A549 (cell line): ENCODE measurements at regions not wholly inside any gene's neighbourhood (a gene's known extent, or its start where the extent isn't known, plus 50 kb on each side); places are given as distances from the start of the nearest gene placed in this dataset.

Experiments
- ATAC-seq, 2 experiments: fragments of 200-7000 bp in 1 of 2; fragments of >200 bp in 1 of 2; cut with Nextera tagmentation in 1 of 2; cut with Tn5 transposase in 1 of 2; 3 replicates each; pipeline versions ENCODE4 v1.8.0 to v1.9.1; 2018 to 2020; ENCODE audit warnings: mild to moderate bottlenecking in 1 of 2, moderate library complexity in 1 of 2
- CTCF ChIA-PET: fragments of 300-600 bp; sonication (Branson Sonifier 250); formaldehyde crosslinking; extraction: SDS; loops from one replicate; lab custom pipeline; 2021; ENCODE audit warnings: antibody characterized with exemption, inconsistent platforms; lab: Yijun Ruan, JAX
- POLR2A ChIA-PET: fragments of 350-600 bp; formaldehyde crosslinking; extraction: SDS; loops from one replicate; lab custom pipeline; 2021; ENCODE audit warnings: antibody characterized with exemption, inconsistent platforms; lab: Yijun Ruan, JAX
- DNase-seq, 2 experiments: peaks; one replicate each; pipeline versions ENCODE4 v3.0.0 to v3.0.0-alpha.2; 2011 to 2016; ENCODE audit warnings: low read depth in 1 of 2, low spot score in 1 of 2
- FAIRE-seq: peaks from 2 replicates; lab custom pipeline; 2011; peaks lifted over from hg19 to GRCh38; lab: Jason Lieb, UNC
- H3K27ac ChIP-seq, 2 experiments: fragments of >200 bp; sonication (Bioruptor Twin); formaldehyde crosslinking; 3 replicates each; pipeline ENCODE4 v1.5.1; 2016 to 2017
- H3K4me1 ChIP-seq: fragments of >200 bp; sonication (Bioruptor Twin); formaldehyde crosslinking; 3 replicates; pipeline ENCODE4 v1.6.1; 2016
- H3K4me2 ChIP-seq: fragments of >200 bp; sonication (Bioruptor Twin); formaldehyde crosslinking; 3 replicates; pipeline ENCODE4 v1.6.1; 2016
- H3K4me3 ChIP-seq: fragments of >200 bp; sonication (Bioruptor Twin); formaldehyde crosslinking; 3 replicates; pipeline ENCODE4 v1.5.1; 2016
- H3K9me3 ChIP-seq: fragments of >200 bp; sonication (Bioruptor Twin); formaldehyde crosslinking; 3 replicates; pipeline ENCODE4 v1.6.1; 2016
- BHLHE40 ChIP-seq: IDR thresholded peaks from 2 replicates; pipeline ENCODE4 v1.6.1; 2012; ENCODE audit warnings: low read depth, low read length, inconsistent platforms
- CHD2 ChIP-seq: fragments of 150-350 bp; IDR thresholded peaks from 2 replicates; pipeline ENCODE4 v1.6.1; 2014; ENCODE audit warnings: low read length; ENCODE audit not compliant: partially characterized antibody
- CTCF ChIP-seq: fragments of >200 bp; sonication (Bioruptor Twin); formaldehyde crosslinking; IDR thresholded peaks from 3 replicates; pipeline ENCODE4 v1.5.1; 2016
- EP300 ChIP-seq, 2 experiments: fragments of >200 bp; sonication (Bioruptor Twin); formaldehyde crosslinking; IDR thresholded peaks; 2 replicates in 1 of 2; 3 replicates in 1 of 2; pipeline ENCODE4 v1.6.1; 2016 to 2017
- ESRRA ChIP-seq: fragments of 150-350 bp; IDR thresholded peaks from 2 replicates; pipeline ENCODE4 v1.6.1; 2014; ENCODE audit warnings: mild to moderate bottlenecking, low read length, borderline replicate concordance
- FOSL2 ChIP-seq, 2 experiments: fragments of 450-650 bp in 1 of 2; fragments of >200 bp in 1 of 2; sonication (Bioruptor Twin) in 1 of 2; formaldehyde crosslinking; IDR thresholded peaks; 2 replicates each; pipeline versions ENCODE4 v1.5.0 to v1.6.1; 2016 to 2020; ENCODE audit warnings: mild to moderate bottlenecking in 1 of 2, moderate library complexity in 1 of 2
- GATA3 ChIP-seq: IDR thresholded peaks from 2 replicates; pipeline ENCODE4 v1.6.1; 2012; ENCODE audit warnings: borderline replicate concordance
- HDAC2 ChIP-seq: fragments of 200-600 bp; sonication (generic); IDR thresholded peaks from 2 replicates; pipeline ENCODE4 v1.6.1; 2016
- HEYL ChIP-seq: fragments of 250-450 bp; sonication (Bioruptor Pico); IDR thresholded peaks from 2 replicates; pipeline ENCODE4 v1.8.0; 2021; ENCODE audit warnings: mild to moderate bottlenecking, moderate library complexity
- HMGXB4 ChIP-seq: fragments of 250-450 bp; sonication (Bioruptor Pico); IDR thresholded peaks from 2 replicates; pipeline ENCODE4 v1.5.0; 2021; ENCODE audit warnings: mild to moderate bottlenecking, moderate library complexity, borderline replicate concordance
- HOXA7 ChIP-seq: fragments of 250-450 bp; sonication (Bioruptor Pico); IDR thresholded peaks from 2 replicates; pipeline ENCODE4 v1.5.0; 2020; ENCODE audit warnings: mild to moderate bottlenecking, moderate library complexity
- HOXB13 ChIP-seq: fragments of 250-450 bp; sonication (Bioruptor Pico); IDR thresholded peaks from 2 replicates; pipeline ENCODE4 v1.5.0; 2020; ENCODE audit warnings: low read depth, mild to moderate bottlenecking, moderate library complexity
- HOXB5 ChIP-seq: fragments of 250-450 bp; sonication (Bioruptor Pico); IDR thresholded peaks from 2 replicates; pipeline ENCODE4 v1.5.0; 2020; ENCODE audit warnings: mild to moderate bottlenecking, moderate library complexity
- JUN ChIP-seq, 2 experiments: fragments of >200 bp; sonication (Bioruptor Twin); formaldehyde crosslinking; IDR thresholded peaks; 2 replicates in 1 of 2; 3 replicates in 1 of 2; pipeline ENCODE4 v1.6.1; 2016 to 2017
- MAFK ChIP-seq: fragments of 450-650 bp; IDR thresholded peaks from 2 replicates; pipeline ENCODE4 v1.6.1; 2014; ENCODE audit not compliant: partially characterized antibody
- MAX ChIP-seq: IDR thresholded peaks from 2 replicates; pipeline ENCODE4 v1.6.1; 2012
- MAZ ChIP-seq: fragments of 150-350 bp; IDR thresholded peaks from 2 replicates; pipeline ENCODE4 v1.6.1; 2014; ENCODE audit warnings: antibody characterized with exemption, low read depth, low read length, borderline replicate concordance
- MYC ChIP-seq: IDR thresholded peaks from 2 replicates; pipeline ENCODE4 v1.6.1; 2012; ENCODE audit warnings: mild to moderate bottlenecking, inconsistent platforms, low read length, improper control_type of control experiment, borderline replicate concordance
- NFE2L2 ChIP-seq: fragments of 150-350 bp; conservative IDR thresholded peaks from 2 replicates; pipeline ENCODE4 v1.6.1; 2014; ENCODE audit warnings: low read length
- NR3C1 ChIP-seq: fragments of >200 bp; sonication (Bioruptor Twin); formaldehyde crosslinking; IDR thresholded peaks from 3 replicates; pipeline ENCODE4 v1.6.1; 2017
- PBX3 ChIP-seq: IDR thresholded peaks from 2 replicates; pipeline ENCODE4 v1.6.1; 2012
- PHF8 ChIP-seq: fragments of 200-600 bp; sonication (generic); IDR thresholded peaks from 2 replicates; pipeline ENCODE4 v1.6.1; 2016; ENCODE audit warnings: low read depth, mild to moderate bottlenecking, antibody characterized with exemption, moderate library complexity, borderline replicate concordance
- POLR2A ChIP-seq: IDR thresholded peaks from 2 replicates; pipeline ENCODE4 v1.6.1; 2012; ENCODE audit warnings: mild to moderate bottlenecking, low read length
- RAD21 ChIP-seq, 2 experiments: fragments of >200 bp in 1 of 2; sonication (Bioruptor Twin) in 1 of 2; formaldehyde crosslinking in 1 of 2; IDR thresholded peaks in 1 of 2; conservative IDR thresholded peaks in 1 of 2; 2 replicates in 1 of 2; 3 replicates in 1 of 2; pipeline ENCODE4 v1.6.1; 2012 to 2018; ENCODE audit warnings: inconsistent platforms in 1 of 2
- RCOR1 ChIP-seq: fragments of 150-350 bp; IDR thresholded peaks from 2 replicates; pipeline ENCODE4 v1.6.1; 2014; ENCODE audit warnings: antibody characterized with exemption, low read length, low read depth
- REST ChIP-seq: fragments of 200-600 bp; sonication (generic); IDR thresholded peaks from 2 replicates; pipeline ENCODE4 v1.6.1; 2016; ENCODE audit warnings: antibody characterized with exemption, mild to moderate bottlenecking, moderate library complexity
- RNF2 ChIP-seq: fragments of 200-600 bp; sonication (generic); IDR thresholded peaks from 2 replicates; pipeline ENCODE4 v1.6.1; 2016; ENCODE audit warnings: low read depth, mild to moderate bottlenecking, antibody characterized with exemption, moderate library complexity, borderline replicate concordance
- SREBF2 ChIP-seq: fragments of 450-650 bp; IDR thresholded peaks from 2 replicates; pipeline ENCODE4 v1.6.1; 2014; ENCODE audit warnings: mild to moderate bottlenecking, moderate library complexity
- TP53 ChIP-seq: fragments of 250-450 bp; sonication (Bioruptor Pico); IDR thresholded peaks from 2 replicates; pipeline ENCODE4 v1.5.0; 2021; ENCODE audit warnings: mild to moderate bottlenecking, moderate library complexity
- ZC3H11A ChIP-seq: fragments of 450-650 bp; IDR thresholded peaks from 2 replicates; pipeline ENCODE4 v1.6.1; 2014; ENCODE audit warnings: antibody characterized with exemption, mild to moderate bottlenecking
- ZFP36 ChIP-seq: fragments of 450-650 bp; IDR thresholded peaks from 2 replicates; pipeline ENCODE4 v1.6.1; 2014; ENCODE audit warnings: borderline replicate concordance; ENCODE audit not compliant: partially characterized antibody
- WGBS: methylation state at CpG from one replicate; pipeline ENCODE4 v1.1.6; 2017; ENCODE audit errors: missing lambda C conversion rate; 5-methylcytosine and 5-hydroxymethylcytosine counted together

GRCh38 chr13:22698467-22698866 lies 482.3 kb upstream of the SGCG start:
- H3K4me3 ChIP-seq: no peak overlapping the region
- DNase-seq (no peak), ATAC-seq (no peak), FAIRE-seq (no peak)
- 19% methylated on average over 2 of the region's 2 CpGs for WGBS
- ChIA-PET CTCF (no interaction called here), POLR2A (no interaction called here)
- H3K27ac ChIP-seq: no peak overlapping the region
- no peaks in the 10 kb centered on the region for H3K4me1 ChIP-seq
- H3K9me3 ChIP-seq: no peaks in the 10 kb centered on the region
- no peak overlapping the region for H3K4me2 ChIP-seq
- no peak for TF ChIP-seq ESRRA
- TF ChIP-seq RAD21 (conservative IDR thresholded peaks at IDR 0.05 in 1 of 2, IDR thresholded peaks at IDR 0.05 in 1 of 2): no peak
- TF ChIP-seq MAX: no peak
- TF ChIP-seq ZFP36: no peak
- TF ChIP-seq HMGXB4 (CRISPR knock-in tag): no peak
- no peak for TF ChIP-seq MAZ
- no peak for TF ChIP-seq CTCF
- no peak for TF ChIP-seq BHLHE40
- no peak for TF ChIP-seq MAFK
- TF ChIP-seq HDAC2: no peak
- TF ChIP-seq FOSL2 (IDR thresholded peaks at IDR 0.05): no peak
- TF ChIP-seq FOSL2 (CRISPR knock-in tag; IDR thresholded peaks at IDR 0.05): no peak
- no peak for TF ChIP-seq HOXB5 (CRISPR knock-in tag)
- no peak for TF ChIP-seq POLR2A
- TF ChIP-seq NFE2L2: no peak
- no peak for TF ChIP-seq HOXB13
- TF ChIP-seq REST: no peak
- TF ChIP-seq JUN (IDR thresholded peaks at IDR 0.05): no peak
- TF ChIP-seq NR3C1: no peak
- TF ChIP-seq SREBF2: no peak
- no peak for TF ChIP-seq PHF8

- ChIA-PET CTCF (no interaction called here), POLR2A (no interaction called here)
- DNase-seq: no peak
- H3K4me3 ChIP-seq: no peak overlapping the region
- no peak for ATAC-seq
- no peak for FAIRE-seq
- no peak overlapping the region for H3K4me2 ChIP-seq
- H3K4me1 ChIP-seq: no peaks in the 10 kb centered on the region
- 61% methylated on average over 6 of the region's 6 CpGs for WGBS
- H3K27ac ChIP-seq: no peak overlapping the region
- H3K9me3 ChIP-seq: no peaks in the 10 kb centered on the region
- TF ChIP-seq MAFK (no peak), PBX3 (no peak), ZFP36 (no peak), GATA3 (no peak), RCOR1 (no peak), MYC (no peak), ZC3H11A (no peak), HEYL (CRISPR knock-in tag) (no peak), CHD2 (no peak), NR3C1 (no peak), RNF2 (no peak), HOXA7 (CRISPR knock-in tag) (no peak), EP300 (IDR thresholded peaks at IDR 0.05) (no peak), TP53 (CRISPR knock-in tag) (no peak)
Observed at GRCh38 chr13:22700246-22700887, 480.4 kb upstream of the SGCG start.
